8988T (cell line): ENCODE measurements at regions not wholly inside any gene's neighbourhood (a gene's known extent, or its start where the extent isn't known, plus 50 kb on each side); places are given as distances from the start of the nearest gene placed in this dataset.
"Not testable (repeated sequence)": the region's sequence is repeated elsewhere in the genome, so short reads cannot be mapped to it uniquely, and the experiment has no call there.

Experiments used
- DNase-seq: peaks from one replicate; pipeline ENCODE4 v3.0.0; 2011

DNA sequence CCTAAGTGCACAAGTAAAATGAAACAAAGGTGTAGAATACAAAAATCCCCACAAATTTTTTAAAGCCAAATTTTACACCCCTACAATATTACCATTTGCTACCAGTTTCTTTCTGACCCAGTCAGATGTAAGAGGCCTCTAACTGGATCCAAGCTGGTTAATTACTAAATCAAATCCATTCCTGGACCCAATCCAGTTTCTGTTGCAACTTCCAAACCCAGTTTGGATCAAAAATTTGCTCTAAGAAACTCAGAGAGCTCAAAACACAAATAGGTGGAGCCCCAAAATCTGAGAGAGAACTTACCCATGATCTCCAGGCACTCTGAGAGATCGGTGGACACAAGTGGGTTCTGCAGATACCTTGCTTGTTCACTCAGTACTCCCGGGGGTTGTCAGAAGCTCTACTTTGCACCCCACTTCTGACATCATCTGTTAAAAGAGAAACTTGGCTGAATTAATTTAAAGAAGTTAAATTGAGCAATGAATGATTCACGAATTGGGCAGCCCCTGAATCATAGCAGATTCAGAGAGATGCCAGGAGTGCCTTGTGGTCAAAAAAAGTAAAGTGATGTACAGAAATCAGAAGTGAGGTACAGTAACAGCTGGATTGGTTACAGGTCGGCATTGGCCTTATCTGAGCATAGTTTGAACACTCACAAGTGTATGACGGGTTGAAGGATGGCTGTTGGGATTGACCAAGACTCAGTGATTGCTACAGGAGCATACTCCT lies 448.0 kb downstream of the KCNT2 start:
- DNase-seq = no peak

- DNase-seq = no peak
These were observed 452.7 kb downstream of the KCNT2 start for GRCh38 chr1:196155586-196155985.

DNA sequence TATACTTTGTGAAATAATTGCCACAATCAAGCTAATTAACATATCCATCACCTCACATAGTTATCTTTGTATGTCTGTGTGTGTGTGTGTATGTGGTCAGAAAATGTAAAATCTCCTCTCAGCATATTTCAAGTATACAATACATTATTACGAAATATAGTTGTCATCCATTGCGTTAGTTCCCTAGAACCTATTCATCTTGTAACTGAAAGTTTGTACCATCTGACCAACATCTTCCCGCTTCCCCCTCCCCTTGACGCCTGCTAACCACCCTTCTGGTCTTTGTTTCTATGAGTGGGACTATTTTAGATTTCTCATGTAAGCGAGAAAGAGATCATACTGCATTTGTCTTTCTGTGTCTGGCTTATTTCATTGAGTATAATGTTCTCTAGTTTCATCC lies 455.3 kb downstream of the KCNT2 start:
- no peak for DNase-seq

GRCh38 chr1:196152086-196152485 lies 456.2 kb downstream of the KCNT2 start:
- no peak for DNase-seq

GRCh38 chr1:196148367-196148970 lies 459.8 kb downstream of the KCNT2 start:
- DNase-seq = no peak

DNA sequence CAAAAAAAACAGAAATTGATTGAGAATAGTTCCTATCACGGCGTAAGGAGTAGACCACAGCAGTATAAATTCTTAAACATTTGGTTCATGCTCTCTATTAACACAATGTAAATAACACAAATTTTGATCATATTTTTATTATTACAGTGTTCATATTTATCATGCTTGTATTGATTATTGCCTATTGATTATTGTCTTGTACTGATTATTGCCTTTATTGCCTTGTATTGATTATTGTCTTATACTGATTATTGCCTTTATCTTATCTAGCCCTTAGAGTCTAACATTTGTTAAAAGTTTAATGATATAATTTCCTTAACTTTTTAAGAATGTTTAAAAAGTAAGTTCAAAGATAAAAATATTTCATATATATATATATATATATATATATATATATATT lies 460.7 kb downstream of the KCNT2 start:
- DNase-seq = no peak

- not testable (repeated sequence) for DNase-seq
These were observed 463.1 kb downstream of the KCNT2 start for GRCh38 chr1:196145151-196145550.

DNA sequence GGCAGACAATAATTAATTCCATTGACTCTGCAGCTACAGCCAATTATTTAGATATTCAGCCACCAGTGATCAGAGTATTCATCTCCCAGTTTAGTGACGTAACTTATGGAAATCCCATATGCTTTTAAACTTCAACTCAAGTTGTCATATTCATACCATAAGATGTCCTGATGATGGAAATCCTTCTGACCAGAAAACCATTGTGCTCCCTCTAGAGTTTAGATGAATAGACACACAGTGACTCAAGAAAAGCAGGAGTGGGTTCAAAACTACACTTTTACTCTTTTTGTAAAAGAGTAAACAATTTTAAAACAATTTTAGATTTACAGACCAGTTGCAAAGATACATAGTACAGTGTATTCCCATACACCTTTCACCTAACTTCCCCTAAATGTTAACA lies 463.7 kb downstream of the KCNT2 start:
- no peak for DNase-seq

DNA sequence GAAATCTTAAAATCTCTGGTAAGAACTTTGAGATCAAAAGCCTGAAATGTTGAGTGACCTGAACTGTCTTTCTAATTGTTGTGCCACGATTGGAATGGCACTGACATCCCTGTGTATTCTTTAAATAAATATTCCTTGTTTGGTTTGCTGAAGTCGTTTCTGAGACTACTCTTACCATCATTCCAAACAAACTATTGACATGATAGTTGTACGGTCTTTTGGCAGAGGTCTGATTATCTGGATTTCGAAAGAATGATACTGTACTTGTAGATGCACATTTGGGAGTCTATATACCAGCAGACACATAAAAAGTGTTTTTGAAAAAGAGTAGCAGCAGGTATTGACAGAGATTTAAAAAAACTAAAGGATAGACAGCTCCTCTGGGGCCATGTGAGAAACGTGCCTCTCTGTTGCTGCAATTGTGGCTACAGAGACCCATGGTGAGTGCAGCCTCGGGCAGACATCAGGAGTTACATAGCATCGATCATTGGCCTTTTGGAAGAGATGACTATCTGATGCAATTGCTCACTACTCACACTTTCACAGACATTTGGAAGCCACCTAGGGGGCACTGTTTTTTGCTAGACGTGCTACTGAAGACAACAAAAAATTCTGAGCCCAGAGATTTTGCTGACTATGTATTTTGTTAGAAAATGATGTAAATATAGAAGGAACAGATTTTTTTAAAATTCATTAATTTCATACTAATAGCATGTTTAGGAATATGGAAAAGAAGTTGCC lies 464.5 kb downstream of the KCNT2 start:
- no peak for DNase-seq

DNA sequence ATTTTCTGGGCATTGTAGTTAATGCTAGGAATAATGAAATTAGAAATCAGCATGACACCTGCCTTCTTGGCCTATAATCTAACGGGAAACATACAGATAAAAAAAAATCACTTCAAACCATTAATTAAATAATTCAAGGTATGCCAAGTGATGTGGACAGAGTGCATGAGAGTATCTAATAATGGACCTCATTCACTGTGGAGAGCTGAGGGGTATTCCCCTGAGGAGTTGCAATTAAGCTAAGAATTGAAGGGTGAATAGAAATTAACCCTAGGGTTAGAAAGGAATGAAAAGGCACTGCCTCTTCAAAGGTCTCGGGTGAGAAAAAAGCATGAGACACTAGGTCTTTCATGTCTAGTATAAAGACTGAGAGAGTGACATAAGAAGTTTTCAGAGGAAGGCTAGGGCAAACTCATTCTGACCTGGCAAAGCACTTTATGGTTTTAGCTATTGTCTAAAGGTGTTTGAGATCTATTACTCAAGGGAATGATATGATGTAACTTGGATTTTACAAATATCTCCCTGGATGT lies 466.1 kb downstream of the KCNT2 start:
- no peak for DNase-seq

GRCh38 chr1:196136396-196136795 lies 471.8 kb downstream of the KCNT2 start:
- no peak for DNase-seq

GRCh38 chr1:196131691-196132090 lies 476.5 kb downstream of the KCNT2 start:
- DNase-seq = no peak

DNA sequence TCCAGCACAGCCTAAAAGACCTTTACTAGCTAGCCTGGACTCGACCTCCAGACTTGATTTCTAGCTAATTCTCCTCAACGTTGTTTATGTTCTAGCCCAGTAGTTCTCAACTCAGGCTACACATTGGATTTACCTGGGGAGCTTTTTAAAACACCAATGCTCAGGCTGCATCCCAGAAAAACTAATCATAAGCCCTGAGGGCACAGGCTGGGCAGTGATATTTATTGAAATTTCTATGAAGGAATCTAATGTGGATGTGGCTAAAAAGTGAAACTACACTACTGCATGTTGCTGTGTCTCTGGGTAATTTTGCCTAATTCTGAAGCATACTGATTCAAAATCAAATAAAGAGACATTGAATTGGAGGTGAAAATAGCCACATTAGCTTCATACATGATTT lies 479.4 kb downstream of the KCNT2 start:
- no peak for DNase-seq

DNA sequence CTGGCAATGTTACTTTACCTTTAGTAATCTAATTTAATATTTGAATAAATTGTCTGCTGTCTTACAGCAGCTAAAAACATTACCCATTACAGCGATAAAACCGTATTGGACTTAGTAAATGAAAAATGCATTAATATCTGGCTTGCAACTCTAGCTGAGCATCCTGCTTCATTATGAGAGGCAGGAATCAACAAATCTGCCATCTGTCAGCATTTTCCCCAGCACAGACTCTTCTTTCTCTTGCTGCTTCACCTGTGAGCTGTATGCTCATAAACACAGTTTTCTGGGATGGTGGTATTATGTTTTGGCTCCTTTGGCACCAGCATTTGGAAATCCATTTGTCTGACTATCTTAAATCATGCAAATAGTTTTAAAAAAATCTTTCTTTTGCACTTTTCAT lies 487.1 kb downstream of the KCNT2 start:
- DNase-seq = no peak

- DNase-seq = no peak
These were observed 492.6 kb downstream of the KCNT2 start for GRCh38 chr1:196115646-196116045.

- no peak for DNase-seq
These were observed 494.0 kb downstream of the KCNT2 start for GRCh38 chr1:196114193-196114592.

DNA sequence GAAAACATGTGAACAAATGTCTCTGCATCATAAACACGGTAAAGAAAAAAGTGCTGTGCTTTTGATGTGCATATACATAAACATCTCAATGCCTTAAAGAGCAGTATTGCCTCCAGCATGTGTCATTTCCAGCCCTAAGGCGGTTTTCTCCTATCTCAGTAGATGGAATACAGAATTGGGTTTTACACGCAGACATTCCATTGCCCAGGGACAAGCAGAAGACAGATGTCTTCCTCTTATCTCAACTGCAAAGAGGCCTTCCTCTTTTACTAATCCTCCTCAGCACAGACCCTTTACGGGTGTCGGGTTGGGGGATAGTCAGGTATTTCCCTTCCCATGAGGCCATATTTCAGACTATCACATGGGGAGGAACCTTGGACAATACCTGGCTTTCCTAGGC lies 499.2 kb downstream of the KCNT2 start:
- not testable (repeated sequence) for DNase-seq

GRCh38 chr1:196105901-196106300 lies 502.3 kb downstream of the KCNT2 start:
- DNase-seq = no peak

- no peak for DNase-seq
These were observed 505.4 kb downstream of the KCNT2 start for GRCh38 chr1:196102826-196103225.

GRCh38 chr1:196098000-196098399 lies 510.2 kb downstream of the KCNT2 start:
- no peak for DNase-seq

DNA sequence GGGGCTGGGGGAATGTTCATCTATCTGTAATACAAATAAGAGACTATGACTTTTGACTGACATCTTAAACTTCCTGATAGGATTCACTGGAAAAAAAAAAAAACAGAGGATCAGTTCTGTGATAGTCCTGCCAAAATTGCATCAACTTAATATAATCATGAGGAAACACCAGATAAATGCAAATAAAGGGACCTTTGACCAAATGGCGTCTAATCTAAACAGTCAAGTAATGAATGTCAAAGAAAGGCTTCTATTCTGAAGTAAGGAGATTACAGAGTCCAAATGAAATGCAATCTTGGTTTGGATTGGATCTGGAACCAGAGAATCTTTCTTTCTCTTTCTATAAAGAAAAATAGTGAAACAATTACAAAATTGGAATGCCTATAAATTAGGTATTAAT lies 513.4 kb downstream of the KCNT2 start:
- no peak for DNase-seq

DNA sequence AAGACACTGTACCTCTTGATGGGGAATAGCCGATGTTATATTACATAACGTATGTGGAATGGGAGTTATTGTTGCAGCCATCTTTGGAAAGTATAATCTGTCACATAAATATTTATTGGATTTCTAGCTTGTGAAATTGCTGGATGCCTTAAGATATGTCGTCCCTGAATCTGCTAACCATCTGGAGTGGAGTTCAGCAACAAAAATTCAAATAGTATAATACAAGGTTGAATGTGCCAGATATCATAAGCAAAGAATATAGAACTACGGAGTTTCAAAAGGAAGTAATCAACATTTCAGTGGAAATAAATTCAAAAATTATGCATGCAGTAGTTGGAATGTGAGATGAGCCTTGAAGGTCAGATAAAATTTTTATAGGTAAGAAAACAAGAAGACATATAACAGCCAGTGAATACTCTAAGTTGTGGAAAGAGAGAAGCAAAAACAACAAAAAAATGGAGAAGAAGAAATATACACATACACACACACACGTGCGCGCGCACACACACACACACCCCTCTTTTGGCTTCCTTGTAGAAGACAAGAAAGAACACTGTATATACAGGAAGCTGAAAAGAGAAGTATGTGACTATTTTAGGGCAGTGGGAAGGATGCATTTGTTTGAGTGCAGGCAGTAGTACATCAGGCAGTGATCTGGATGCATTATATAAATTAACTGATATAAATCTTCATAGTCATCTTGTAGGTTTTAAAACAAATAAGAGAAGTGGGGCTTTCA lies 516.7 kb downstream of the KCNT2 start:
- no peak for DNase-seq

DNA sequence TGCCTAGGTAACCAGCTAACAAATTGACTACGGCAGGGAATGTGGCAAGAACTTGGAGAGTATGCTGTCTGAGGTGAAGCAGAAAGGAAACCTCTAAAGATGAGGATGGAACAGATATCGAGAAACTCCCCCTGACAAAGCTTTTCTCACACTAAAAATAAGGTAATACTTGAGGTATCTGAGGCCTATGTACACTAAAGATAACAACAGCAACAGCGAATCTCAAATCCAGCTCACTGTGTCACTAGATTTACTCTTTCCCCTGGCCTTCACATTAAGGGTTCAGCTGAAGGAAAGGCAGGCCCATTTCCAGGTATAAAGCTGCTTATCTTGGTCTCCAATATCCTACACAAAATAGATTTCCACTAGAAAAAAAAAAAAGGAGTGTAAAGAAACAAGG lies 518.0 kb downstream of the KCNT2 start:
- no peak for DNase-seq
